Panc1 (cell line): ENCODE measurements at regions not wholly inside any gene's neighbourhood (a gene's known extent, or its start where the extent isn't known, plus 50 kb on each side); places are given as distances from the start of the nearest gene placed in this dataset.

Experiments used
- ATAC-seq: fragments of 200-7000 bp; cut with Tn5 transposase; 2 replicates; pipeline ENCODE4 v1.9.1; 2020; ENCODE audit warnings: mild to moderate bottlenecking, moderate library complexity
- BruUV-seq: library from RNA; stranded (reverse); fragments of 400-500 nt; replicated peaks from 2 replicates; lab custom pipeline; 2021; lab: Mats Ljungman, UMichigan
- CTCF ChIA-PET: fragments of 300-600 bp; sonication (Branson Sonifier 250); formaldehyde crosslinking; loops from one replicate; lab custom pipeline; 2022; ENCODE audit warnings: antibody characterized with exemption; lab: Charles Lee
- POLR2A ChIA-PET: fragments of 300-600 bp; sonication (Branson Sonifier 250); formaldehyde crosslinking; loops from one replicate; lab custom pipeline; 2022; ENCODE audit warnings: antibody characterized with exemption; lab: Charles Lee
- DNase-seq: peaks from one replicate; pipeline ENCODE4 v3.0.0-alpha.2; 2010; ENCODE audit warnings: low read depth, low spot score
- H3K27ac ChIP-seq: 2 replicates; pipeline ENCODE4 v1.5.1; 2011; ENCODE audit warnings: mild to moderate bottlenecking, low read length, inconsistent platforms
- H3K27me3 ChIP-seq: fragments of 200-500 bp; sonication (Bioruptor generic); 2 replicates; pipeline ENCODE4 v1.6.0; 2014; ENCODE audit warnings: low read length, inconsistent platforms; ENCODE audit not compliant: control insufficient read depth, insufficient read depth
- H3K36me3 ChIP-seq: fragments of 200-500 bp; sonication (Bioruptor generic); 2 replicates; pipeline ENCODE4 v1.5.1; 2014; ENCODE audit warnings: inconsistent platforms, mild to moderate bottlenecking, low read length, moderate library complexity; ENCODE audit not compliant: control insufficient read depth, insufficient read depth
- H3K4me1 ChIP-seq: 2 replicates; pipeline ENCODE4 v1.5.1; 2011; ENCODE audit warnings: inconsistent platforms, mild to moderate bottlenecking, low read length, moderate library complexity; ENCODE audit not compliant: control insufficient read depth, insufficient read depth
- H3K4me3 ChIP-seq, 2 experiments: 2 replicates each; pipeline ENCODE4 v1.5.1; 2011 to 2012; ENCODE audit warnings: low read depth in 2 of 2, low read length in 2 of 2, mild to moderate bottlenecking in 2 of 2, inconsistent platforms in 1 of 2, moderate library complexity in 1 of 2
- H3K9me3 ChIP-seq: fragments of 200-500 bp; sonication (Bioruptor generic); 2 replicates; pipeline ENCODE4 v1.5.1; 2014; ENCODE audit warnings: low read depth, mild to moderate bottlenecking, inconsistent platforms, low read length, moderate library complexity; ENCODE audit not compliant: control insufficient read depth, insufficient read depth
- POLR2AphosphoS5 ChIP-seq: IDR thresholded peaks from 2 replicates; pipeline ENCODE4 v1.6.1; 2012; ENCODE audit warnings: mild to moderate bottlenecking, low read depth, low read length, moderate library complexity
- REST ChIP-seq, 2 experiments: IDR thresholded peaks; 2 replicates each; pipeline ENCODE4 v1.6.1; 2011 to 2012; ENCODE audit warnings: low read depth in 2 of 2, control low read depth in 1 of 2, low read length in 1 of 2, mild to moderate bottlenecking in 1 of 2, moderate library complexity in 1 of 2; ENCODE audit not compliant: insufficient read depth in 1 of 2
- SIN3A ChIP-seq: IDR thresholded peaks from 2 replicates; pipeline ENCODE4 v1.6.1; 2012; ENCODE audit warnings: low read depth, mild to moderate bottlenecking, low read length, moderate library complexity, borderline replicate concordance; ENCODE audit not compliant: insufficient read depth
- TCF7L2 ChIP-seq: IDR thresholded peaks from 2 replicates; pipeline ENCODE4 v1.6.1; 2011; ENCODE audit warnings: mild to moderate bottlenecking, low read depth, low read length, inconsistent platforms
- in situ Hi-C: cut with HindIII; loops from 2 replicates; pipeline ENCODE4 v1.10.0; 2016; ENCODE audit warnings: low sequenced_read_pairs, low pct_unique_long_range_greater_than_20kb
- intact Hi-C: fragments of 100-400 bp; cut with micrococcal nuclease; formaldehyde crosslinking; loops from one replicate; pipeline ENCODE4 v1.10.0; 2022; ENCODE audit not compliant: unreplicated experiment
- TF ChIP-seq, protein P1 (sequence below): fragments of 450-650 bp; IDR thresholded peaks from 2 replicates; pipeline ENCODE4 v1.5.1; 2017; ENCODE audit warnings: mild to moderate bottlenecking

DNA sequence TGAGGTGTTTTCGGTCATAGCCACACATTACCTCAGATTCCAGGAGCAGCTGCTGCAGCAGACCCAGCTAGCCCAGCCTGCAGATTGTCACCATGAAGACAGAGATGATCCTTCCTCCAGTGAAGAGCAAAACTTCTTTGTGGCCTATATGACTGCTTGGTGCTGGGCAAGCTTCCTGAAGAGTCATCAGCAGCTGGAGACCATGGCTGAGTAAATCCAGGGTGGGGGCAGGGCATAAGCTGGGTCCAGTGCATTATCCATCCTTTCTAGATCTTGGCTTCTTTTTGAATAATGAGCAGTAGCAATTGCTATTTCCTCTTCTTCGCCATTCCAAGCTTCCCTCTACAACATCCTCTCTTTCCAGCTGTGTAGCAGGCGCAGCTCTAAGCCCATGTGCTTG is 373.1 kb upstream of the DDHD1 start:
- no TSS peak for BruUV-seq
- in situ Hi-C loops, result no loop called here
- Histone ChIP-seq H3K36me3 (no peaks in the 10 kb centered on the region), H3K27me3 (no peaks in the 10 kb centered on the region), H3K9me3 (no peaks in the 10 kb centered on the region), H3K4me3 (no peak overlapping the region), H3K4me1 (no peaks in the 10 kb centered on the region), H3K27ac (no peak overlapping the region)
- ChIA-PET CTCF (no interaction called here), POLR2A (no interaction called here)
- DNase-seq (no peak), ATAC-seq (no peak)
- TF ChIP-seq, protein P1, sequence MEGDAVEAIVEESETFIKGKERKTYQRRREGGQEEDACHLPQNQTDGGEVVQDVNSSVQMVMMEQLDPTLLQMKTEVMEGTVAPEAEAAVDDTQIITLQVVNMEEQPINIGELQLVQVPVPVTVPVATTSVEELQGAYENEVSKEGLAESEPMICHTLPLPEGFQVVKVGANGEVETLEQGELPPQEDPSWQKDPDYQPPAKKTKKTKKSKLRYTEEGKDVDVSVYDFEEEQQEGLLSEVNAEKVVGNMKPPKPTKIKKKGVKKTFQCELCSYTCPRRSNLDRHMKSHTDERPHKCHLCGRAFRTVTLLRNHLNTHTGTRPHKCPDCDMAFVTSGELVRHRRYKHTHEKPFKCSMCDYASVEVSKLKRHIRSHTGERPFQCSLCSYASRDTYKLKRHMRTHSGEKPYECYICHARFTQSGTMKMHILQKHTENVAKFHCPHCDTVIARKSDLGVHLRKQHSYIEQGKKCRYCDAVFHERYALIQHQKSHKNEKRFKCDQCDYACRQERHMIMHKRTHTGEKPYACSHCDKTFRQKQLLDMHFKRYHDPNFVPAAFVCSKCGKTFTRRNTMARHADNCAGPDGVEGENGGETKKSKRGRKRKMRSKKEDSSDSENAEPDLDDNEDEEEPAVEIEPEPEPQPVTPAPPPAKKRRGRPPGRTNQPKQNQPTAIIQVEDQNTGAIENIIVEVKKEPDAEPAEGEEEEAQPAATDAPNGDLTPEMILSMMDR, result no peak
- TF ChIP-seq POLR2AphosphoS5 (no peak), REST (IDR thresholded peaks at IDR 0.05; ENCODE audit: insufficient read depth in 1 of 2, low read depth in 2 of 2, low read length in 1 of 2) (no peak), TCF7L2 (no peak), SIN3A (no peak)
- intact Hi-C loops, result no loop called here

DNA sequence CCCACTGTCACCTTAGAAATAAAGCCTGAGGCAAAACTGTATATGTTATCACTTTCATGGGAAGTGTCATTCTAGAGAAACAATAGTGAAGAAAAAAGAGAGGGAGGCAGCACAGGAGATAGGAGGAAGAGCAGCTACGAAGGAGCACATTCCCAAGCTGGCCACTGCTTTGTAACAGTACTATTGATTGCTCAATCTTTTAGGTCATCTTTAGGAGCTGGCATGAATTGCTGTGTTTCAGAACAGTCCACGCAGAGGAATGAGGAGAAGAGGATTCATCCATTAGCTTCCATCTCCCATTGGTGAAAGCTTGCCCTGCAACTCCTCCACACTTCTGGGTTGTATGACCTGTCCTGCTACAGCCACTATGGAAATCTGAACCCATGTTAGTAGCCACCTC is 372.5 kb upstream of the DDHD1 start:
- in situ Hi-C loops (no loop called here), intact Hi-C loops (no loop called here)
- no peaks in the 10 kb centered on the region for H3K4me1 ChIP-seq
- H3K27me3 ChIP-seq, result no peaks in the 10 kb centered on the region
- DNase-seq (no peak), ATAC-seq (no peak)
- no peaks in the 10 kb centered on the region for H3K36me3 ChIP-seq
- CTCF ChIA-PET, result no interaction called here
- H3K4me3 ChIP-seq, result no peak overlapping the region
- POLR2A ChIA-PET, result no interaction called here
- H3K9me3 ChIP-seq, result no peaks in the 10 kb centered on the region
- H3K27ac ChIP-seq, result no peak overlapping the region
- TF ChIP-seq POLR2AphosphoS5 (no peak), SIN3A (no peak), TCF7L2 (no peak), REST (IDR thresholded peaks at IDR 0.05; ENCODE audit: insufficient read depth in 1 of 2, low read depth in 2 of 2, low read length in 1 of 2) (no peak)
- TF ChIP-seq, protein P1, result no peak
- no TSS peak for BruUV-seq
